CD4-positive, alpha-beta T cell treated with Interleukin-15 for 4 hours (primary cell): ENCODE measurements at regions not wholly inside any gene's neighbourhood (a gene's known extent, or its start where the extent isn't known, plus 50 kb on each side); places are given as distances from the start of the nearest gene placed in this dataset.

Experiments
- DNase-seq: peaks from one replicate; pipeline ENCODE4 v3.0.0-alpha.2; 2020; ENCODE audit warnings: low spot score

DNA sequence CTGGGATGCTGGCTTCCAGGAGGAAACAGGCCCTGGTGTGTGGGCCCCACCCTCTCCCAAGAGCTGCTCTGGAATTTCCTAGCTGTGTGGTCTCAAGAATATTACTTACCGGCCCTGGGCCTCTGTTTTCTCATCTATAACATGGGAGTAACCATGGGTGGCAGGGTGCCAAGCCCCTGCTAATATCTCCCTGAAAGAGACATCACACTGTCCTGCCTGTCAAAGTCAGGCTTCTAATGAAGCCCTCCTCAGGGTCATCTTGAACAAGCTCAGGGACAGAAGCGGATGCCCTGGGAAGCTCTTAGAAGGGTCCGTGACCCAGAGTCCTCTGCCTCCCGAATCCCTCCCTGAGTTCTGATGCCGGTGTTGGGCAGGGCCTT lies 173.2 kb upstream of the HDAC4 start:
- no peak for DNase-seq

- no peak for DNase-seq
Measured at GRCh38 chr2:239570971-239571520, 170.2 kb upstream of the HDAC4 start.

- no peak for DNase-seq
Measured at GRCh38 chr2:239570216-239570925, 169.6 kb upstream of the HDAC4 start.

- DNase-seq = peak; percentile 5
Measured at GRCh38 chr2:239569401-239570090, 168.7 kb upstream of the HDAC4 start.

- no peak for DNase-seq
Measured at GRCh38 chr2:239568601-239569000, 167.8 kb upstream of the HDAC4 start.

- no peak for DNase-seq
Measured at GRCh38 chr2:239567786-239568185, 167.0 kb upstream of the HDAC4 start.

- DNase-seq = no peak
Measured at GRCh38 chr2:239566995-239567568, 166.3 kb upstream of the HDAC4 start.

GRCh38 chr2:239566162-239566994 lies 165.6 kb upstream of the HDAC4 start:
- DNase-seq = no peak

DNA sequence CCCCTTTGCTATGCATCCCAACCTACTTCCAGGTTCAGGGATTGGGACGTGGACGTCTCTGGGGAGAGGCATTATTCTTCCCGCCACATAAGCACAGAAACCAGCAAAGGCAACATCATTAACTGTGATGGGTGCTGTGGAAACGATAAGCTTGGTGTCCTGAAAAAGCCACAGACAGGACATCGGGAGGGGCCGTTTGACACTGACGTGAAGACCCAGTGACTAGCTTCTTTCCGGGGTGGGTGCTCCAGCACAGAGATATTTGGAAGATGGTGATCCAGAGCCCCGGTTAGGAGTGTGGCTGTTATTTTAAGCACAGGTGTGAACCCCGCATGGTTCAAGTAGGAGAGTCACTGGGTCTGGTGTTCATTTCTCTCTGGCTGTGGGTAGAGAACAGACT lies 163.8 kb upstream of the HDAC4 start:
- DNase-seq = no peak

DNA sequence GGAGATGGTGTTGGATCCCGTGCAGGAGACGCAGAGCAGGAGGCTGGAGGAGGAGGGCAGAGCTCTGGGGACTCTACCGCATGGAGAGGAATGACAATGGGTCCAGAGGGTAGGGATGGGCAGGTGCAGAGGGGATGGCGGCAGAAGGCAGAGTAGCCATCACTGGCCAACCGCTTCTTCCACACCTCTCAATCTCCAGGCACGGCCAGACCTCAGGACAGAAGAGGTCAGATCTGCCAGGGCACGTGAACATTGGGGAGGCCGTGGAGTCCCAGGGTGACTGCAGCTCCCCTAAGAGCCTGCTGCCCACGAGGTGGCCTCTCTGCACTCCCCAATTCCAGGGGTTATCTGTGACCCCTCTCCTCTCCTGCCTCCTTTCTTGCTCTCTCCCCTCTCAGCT lies 162.7 kb upstream of the HDAC4 start:
- DNase-seq = no peak

- DNase-seq = no peak
Measured at GRCh38 chr2:239561446-239562001, 160.7 kb upstream of the HDAC4 start.

- DNase-seq = no peak
Measured at GRCh38 chr2:239559417-239560261, 158.8 kb upstream of the HDAC4 start.

DNA sequence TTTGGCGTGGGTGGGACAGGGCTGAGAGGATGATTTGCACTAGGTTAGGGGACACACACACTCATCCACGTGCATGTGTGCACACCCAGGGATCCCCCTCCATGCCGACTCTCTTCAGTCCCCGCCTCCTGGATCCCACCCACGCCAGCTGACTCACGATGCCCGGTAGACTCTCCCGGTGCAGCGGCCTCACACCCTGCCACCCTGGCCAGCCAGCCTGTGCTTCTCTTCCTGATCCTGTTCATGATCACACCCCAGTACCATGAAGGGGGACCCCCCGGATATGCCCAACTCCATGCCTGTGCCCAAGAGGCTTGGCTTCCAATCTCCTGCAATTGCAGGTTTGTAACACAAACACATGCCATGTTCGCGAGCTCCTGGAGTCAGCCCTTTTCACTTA lies 157.8 kb upstream of the HDAC4 start:
- DNase-seq = no peak

- no peak for DNase-seq
Measured at GRCh38 chr2:239557516-239557915, 156.7 kb upstream of the HDAC4 start.

DNA sequence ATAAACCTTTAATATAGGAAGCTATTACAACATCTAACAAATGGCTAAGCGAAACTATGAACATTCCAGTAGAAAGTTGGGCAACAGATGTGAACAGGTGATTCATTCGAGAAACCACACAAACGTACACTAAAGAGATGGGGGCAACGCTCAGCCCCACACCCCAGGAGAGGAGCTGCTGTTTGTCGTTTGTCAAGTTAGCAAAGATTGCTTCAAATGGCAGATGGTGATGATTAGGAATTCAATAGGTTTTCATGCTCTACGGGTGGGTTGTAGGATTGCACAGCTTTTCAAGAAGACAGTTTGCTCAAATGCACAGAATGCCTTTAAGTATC lies 154.7 kb upstream of the HDAC4 start:
- no peak for DNase-seq

DNA sequence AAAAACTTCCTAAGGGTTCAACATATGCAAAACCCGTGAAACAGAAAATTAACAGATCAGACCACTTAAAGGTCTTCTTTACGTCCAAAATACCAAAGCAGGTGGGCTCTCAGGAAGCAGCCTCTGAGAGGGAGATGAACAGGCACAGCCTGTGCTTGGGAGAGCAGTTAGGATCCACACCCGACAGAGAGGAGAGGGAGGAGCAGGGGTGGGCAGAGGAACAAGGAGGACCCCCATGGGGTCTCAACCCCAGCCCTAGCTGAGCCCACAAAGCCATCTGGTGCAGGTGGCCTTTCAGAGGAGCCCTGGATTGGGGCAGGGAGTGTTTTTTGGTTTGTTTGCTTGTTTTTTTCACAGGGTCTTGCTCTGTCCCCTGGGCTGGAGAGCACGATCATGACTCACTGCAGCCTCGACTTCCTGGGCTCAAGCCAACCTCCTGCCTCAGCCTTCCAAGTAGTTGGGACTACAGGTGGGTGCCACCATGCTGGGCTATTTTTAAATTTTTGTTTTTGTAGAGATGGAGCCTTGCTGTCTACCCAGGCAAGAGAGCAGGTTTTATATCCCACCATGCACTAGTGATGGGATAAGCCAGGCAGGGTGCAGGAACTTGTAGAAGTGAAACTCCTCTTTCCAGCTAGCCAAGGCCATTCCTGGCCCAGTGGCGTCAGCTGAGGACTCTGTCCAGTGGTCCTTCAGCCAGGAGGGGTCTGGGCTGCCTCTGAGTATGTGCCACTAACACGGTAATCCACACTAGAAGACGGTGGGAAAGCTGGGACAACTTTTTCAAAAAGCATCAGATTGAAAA lies 154.1 kb upstream of the HDAC4 start:
- DNase-seq = no peak

GRCh38 chr2:239553376-239554000 lies 152.7 kb upstream of the HDAC4 start:
- DNase-seq = no peak

- no peak for DNase-seq
Measured at GRCh38 chr2:239552213-239552926, 151.6 kb upstream of the HDAC4 start.

DNA sequence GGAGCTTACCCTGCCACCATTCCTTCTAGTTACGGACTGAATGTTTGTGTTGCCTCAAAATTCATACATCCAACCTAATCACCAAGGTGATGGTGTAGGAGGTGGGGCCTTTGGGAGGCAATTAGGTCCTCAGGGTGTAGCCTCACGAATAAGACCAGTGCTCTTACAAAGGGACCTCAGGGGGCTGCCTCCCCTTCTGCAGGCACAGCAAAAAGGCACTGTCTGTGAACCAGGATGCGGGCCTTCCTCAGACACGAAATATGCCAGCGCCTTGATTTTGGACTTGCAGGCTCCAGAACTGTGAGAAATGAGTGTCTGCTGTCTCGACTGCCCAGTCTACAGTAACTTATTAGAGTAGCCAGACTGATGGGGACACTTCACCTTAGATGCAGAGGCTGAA lies 150.4 kb upstream of the HDAC4 start:
- no peak for DNase-seq
